Thoracic aorta (tissue), 2 donors: ENCODE measurements at regions not wholly inside any gene's neighbourhood (a gene's known extent, or its start where the extent isn't known, plus 50 kb on each side); places are given as distances from the start of the nearest gene placed in this dataset.

Source experiments
- ATAC-seq: fragments of 150-250 bp; one replicate; pipeline ENCODE4 v1.8.0; 2017; ENCODE audit warnings: low read depth; ENCODE audit not compliant: insufficient number of reproducible peaks, low FRiP score
- DNase-seq: peaks from one replicate; pipeline ENCODE4 v3.0.0-alpha.2; 2020; ENCODE audit warnings: low spot score
- H3K27ac ChIP-seq, 2 donors: fragments of 200-600 bp; sonication (generic); 1 replicate in 1 of 2; 2 replicates in 1 of 2; pipeline ENCODE4 v1.5.1; 2016; ENCODE audit warnings: mild to moderate bottlenecking in 2 of 2, moderate library complexity in 2 of 2
- H3K27me3 ChIP-seq: fragments of 200-600 bp; sonication (generic); replicated peaks from 2 replicates; pipeline ENCODE4 v1.6.0; 2016; ENCODE audit warnings: mild to moderate bottlenecking; ENCODE audit not compliant: insufficient read depth
- H3K36me3 ChIP-seq: fragments of 200-600 bp; sonication (generic); one replicate; pipeline ENCODE4 v1.5.1; 2016
- H3K4me1 ChIP-seq, 2 donors: fragments of 200-600 bp; sonication (generic); 1 replicate in 1 of 2; 2 replicates in 1 of 2; pipeline versions ENCODE4 v1.5.1 to v1.6.0; 2016; ENCODE audit warnings: low read depth in 2 of 2, mild to moderate bottlenecking in 1 of 2; ENCODE audit not compliant: control insufficient read depth in 1 of 2
- H3K4me3 ChIP-seq: fragments of 200-600 bp; sonication (generic); 2 replicates; pipeline ENCODE4 v1.5.1; 2016; ENCODE audit warnings: mild to moderate bottlenecking
- H3K9me3 ChIP-seq: fragments of 200-600 bp; sonication (generic); 2 replicates; pipeline ENCODE4 v1.5.1; 2016
- TF ChIP-seq, protein P1 (sequence below): fragments of 200-600 bp; sonication (generic); IDR thresholded peaks from one replicate; pipeline ENCODE4 v1.5.1; 2019; ENCODE audit warnings: antibody characterized with exemption

DNA sequence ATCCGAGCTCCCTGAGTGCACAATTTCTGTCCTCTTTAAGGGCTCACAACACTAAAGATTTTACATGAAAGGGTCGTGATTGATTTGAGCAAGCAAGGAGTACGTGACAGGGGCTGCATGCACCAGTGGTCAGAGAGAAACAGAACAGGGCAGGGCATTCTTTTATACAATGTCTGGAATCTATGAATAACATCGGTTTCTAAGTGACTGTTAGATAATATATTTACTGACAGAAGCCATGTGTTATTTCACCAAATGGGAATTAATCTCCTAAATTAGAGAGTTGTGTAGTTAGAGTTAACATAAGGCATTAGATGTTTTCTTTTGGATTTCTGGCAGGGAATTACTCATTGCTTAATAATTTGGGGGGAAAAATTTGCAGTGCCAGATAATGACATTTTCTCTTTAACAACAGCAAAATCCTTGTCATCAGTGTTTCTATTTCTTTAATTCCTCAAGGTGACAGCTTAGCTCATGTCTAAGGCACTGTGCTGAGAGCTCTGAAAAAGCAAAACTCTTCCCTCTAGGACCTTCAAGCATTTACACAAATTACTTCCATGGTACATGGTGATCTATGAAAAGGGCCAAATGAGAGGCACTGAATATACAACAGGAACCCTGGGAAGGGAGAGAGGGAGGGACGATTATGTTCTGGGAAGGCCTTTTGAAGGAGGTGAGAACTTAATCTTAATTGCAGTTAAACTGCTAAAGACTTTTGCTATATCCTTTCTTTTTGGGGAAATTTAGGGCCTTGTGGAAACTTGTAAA lies 145.0 kb downstream of the RTL3 start:
- Histone ChIP-seq H3K27ac (peak overlapping the region in 1 of 2 donors; percentile 47), H3K4me3 (no peak overlapping the region), H3K9me3 (no peaks in the 10 kb centered on the region), H3K4me1 (peaks cover 0 to 10% of the 10 kb centered on the region in 2 donors), H3K27me3 (no peaks in the 10 kb centered on the region), H3K36me3 (no peaks in the 10 kb centered on the region)
- no peak for DNase-seq
- TF ChIP-seq, protein P1, sequence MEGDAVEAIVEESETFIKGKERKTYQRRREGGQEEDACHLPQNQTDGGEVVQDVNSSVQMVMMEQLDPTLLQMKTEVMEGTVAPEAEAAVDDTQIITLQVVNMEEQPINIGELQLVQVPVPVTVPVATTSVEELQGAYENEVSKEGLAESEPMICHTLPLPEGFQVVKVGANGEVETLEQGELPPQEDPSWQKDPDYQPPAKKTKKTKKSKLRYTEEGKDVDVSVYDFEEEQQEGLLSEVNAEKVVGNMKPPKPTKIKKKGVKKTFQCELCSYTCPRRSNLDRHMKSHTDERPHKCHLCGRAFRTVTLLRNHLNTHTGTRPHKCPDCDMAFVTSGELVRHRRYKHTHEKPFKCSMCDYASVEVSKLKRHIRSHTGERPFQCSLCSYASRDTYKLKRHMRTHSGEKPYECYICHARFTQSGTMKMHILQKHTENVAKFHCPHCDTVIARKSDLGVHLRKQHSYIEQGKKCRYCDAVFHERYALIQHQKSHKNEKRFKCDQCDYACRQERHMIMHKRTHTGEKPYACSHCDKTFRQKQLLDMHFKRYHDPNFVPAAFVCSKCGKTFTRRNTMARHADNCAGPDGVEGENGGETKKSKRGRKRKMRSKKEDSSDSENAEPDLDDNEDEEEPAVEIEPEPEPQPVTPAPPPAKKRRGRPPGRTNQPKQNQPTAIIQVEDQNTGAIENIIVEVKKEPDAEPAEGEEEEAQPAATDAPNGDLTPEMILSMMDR = no peak
- ATAC-seq = no peak

- ATAC-seq = no peak
- no peak for DNase-seq
- no peaks in the 10 kb centered on the region for H3K4me1 ChIP-seq
- H3K36me3 ChIP-seq = no peaks in the 10 kb centered on the region
- H3K9me3 ChIP-seq = no peaks in the 10 kb centered on the region
- H3K27me3 ChIP-seq = no peaks in the 10 kb centered on the region
- H3K4me3 ChIP-seq = no peak overlapping the region
- TF ChIP-seq, protein P1 = no peak
- no peak overlapping the region for H3K27ac ChIP-seq
Measured at GRCh38 chrX:78506248-78506647, 152.9 kb downstream of the RTL3 start.

DNA sequence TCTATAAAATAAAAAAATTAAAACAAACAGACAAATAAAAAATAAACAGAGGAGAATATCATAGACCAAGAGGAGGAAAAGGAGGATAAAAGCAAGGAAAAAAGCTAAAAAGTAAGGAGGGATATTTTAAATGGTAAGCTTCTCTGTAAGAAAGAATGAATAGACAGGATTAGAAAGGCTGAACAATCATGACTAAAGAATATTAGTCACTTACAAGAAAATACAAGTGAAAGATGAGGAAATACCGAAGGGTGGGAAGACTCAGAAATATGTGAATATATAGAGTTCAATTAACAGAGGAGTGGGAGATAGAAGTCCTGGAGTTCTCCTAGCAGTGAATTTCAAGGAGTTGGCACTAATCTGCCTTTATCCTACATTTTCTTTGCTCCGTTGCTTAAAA lies 162.6 kb downstream of the RTL3 start:
- Histone ChIP-seq H3K27me3 (no peaks in the 10 kb centered on the region), H3K36me3 (no peaks in the 10 kb centered on the region), H3K4me3 (no peak overlapping the region), H3K9me3 (no peaks in the 10 kb centered on the region), H3K27ac (no peak overlapping the region), H3K4me1 (no peaks in the 10 kb centered on the region)
- TF ChIP-seq, protein P1 = no peak
- no peak for ATAC-seq
- DNase-seq = no peak

DNA sequence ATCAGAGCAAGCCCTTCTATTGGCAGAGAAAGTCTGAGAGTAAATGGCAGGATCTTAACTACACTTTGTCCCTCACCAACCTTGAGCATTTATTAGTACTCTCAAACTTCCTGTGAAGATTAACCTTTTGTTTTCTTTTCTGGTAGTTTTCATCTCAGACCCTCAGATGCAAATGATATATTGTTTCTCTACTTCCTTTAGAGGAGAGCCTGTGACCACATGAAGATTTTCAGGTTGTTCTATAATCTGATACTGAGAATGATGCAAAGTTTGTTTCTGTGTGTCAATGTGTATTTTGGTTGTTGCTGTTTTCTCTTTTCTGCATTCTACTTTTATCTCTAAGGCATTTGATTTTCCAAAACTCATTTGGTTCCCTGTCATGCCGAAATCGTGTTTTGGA lies 165.8 kb upstream of the CYSLTR1 start:
- H3K9me3 ChIP-seq = no peaks in the 10 kb centered on the region
- H3K27me3 ChIP-seq = no peaks in the 10 kb centered on the region
- no peaks in the 10 kb centered on the region for H3K4me1 ChIP-seq
- H3K4me3 ChIP-seq = no peak overlapping the region
- H3K36me3 ChIP-seq = no peaks in the 10 kb centered on the region
- ATAC-seq (no peak), DNase-seq (no peak)
- TF ChIP-seq, protein P1 = no peak
- no peak overlapping the region for H3K27ac ChIP-seq

GRCh38 chrX:78476701-78477100 lies 149.3 kb upstream of the CYSLTR1 start:
- Histone ChIP-seq H3K27me3 (no peaks in the 10 kb centered on the region), H3K27ac (no peak overlapping the region), H3K36me3 (no peaks in the 10 kb centered on the region), H3K4me1 (no peaks in the 10 kb centered on the region), H3K4me3 (no peak overlapping the region), H3K9me3 (no peaks in the 10 kb centered on the region)
- ATAC-seq = no peak
- TF ChIP-seq, protein P1 = no peak
- DNase-seq = no peak
